ENCODE measurements at regions not wholly inside any gene's neighbourhood (a gene's known extent, or its start where the extent isn't known, plus 50 kb on each side); places are given as distances from the start of the nearest gene placed in this dataset.

DNA sequence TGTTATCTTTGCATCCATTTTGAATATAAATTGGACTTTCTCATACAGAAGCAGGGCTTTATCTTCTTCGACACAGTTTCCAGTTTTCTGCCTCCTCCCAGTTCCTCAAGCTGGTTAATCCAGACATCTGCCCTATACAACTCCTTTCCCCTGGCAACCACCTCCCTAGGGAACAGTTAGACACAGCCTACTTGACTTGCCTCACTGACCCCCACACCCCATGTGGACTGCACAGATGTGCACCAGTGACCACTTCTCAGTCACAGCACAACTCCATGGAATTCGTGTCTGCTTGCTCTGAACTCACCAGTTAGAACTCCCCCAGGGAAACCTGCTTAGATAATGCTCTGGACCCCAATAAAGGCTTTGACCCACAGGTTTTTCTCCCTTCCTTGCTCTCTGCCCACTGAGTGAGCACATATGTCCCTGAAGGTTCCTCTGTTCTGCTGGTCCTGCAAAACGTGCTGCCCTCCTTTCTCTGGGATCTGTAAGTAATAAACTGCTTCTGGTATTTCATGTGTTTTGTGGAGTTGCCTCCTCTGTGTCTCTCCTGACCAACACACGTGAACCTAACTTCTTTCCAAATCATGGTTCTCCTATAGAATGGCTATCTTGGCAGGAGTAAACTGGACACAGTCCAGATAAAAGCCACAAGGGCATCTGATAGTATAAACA, 351.2 kb downstream of the CD83 start:
- no peak for DNase-seq (ENCODE audit: low read depth in 2 of 2)
- Histone ChIP-seq H3K36me3 (ENCODE audit: control insufficient read depth, insufficient read depth, low read length) (no peaks in the 10 kb centered on the region), H3K4me3 (replicated peaks in 1 of 4; ENCODE audit: control extremely low read depth in 1 of 4, insufficient read depth in 1 of 4, low read depth in 3 of 4, low read length in 4 of 4) (no peak overlapping the region), H3K9me3 (ENCODE audit: control insufficient read depth, insufficient read depth, low read depth, low read length) (no peaks in the 10 kb centered on the region), H3K79me2 (ENCODE audit: control insufficient read depth, insufficient read depth, low read length) (no peaks in the 10 kb centered on the region), H2AFZ (ENCODE audit: low read length) (no peak overlapping the region), H3K27ac (ENCODE audit: insufficient read depth, low read length) (no peak overlapping the region), H3K9ac (ENCODE audit: insufficient read depth, low read length) (no peak overlapping the region), H3K27me3 (ENCODE audit: control insufficient read depth, insufficient read depth, low read length) (no peaks in the 10 kb centered on the region), H4K20me1 (ENCODE audit: control insufficient read depth, extremely low read depth, insufficient read depth, low read length) (no peaks in the 10 kb centered on the region), H3K4me1 (ENCODE audit: control insufficient read depth, extremely low read depth, insufficient read depth, low read length) (peaks cover 3% of the 10 kb centered on the region), H3K4me2 (ENCODE audit: extremely low read depth, insufficient read depth, low read length) (no peak overlapping the region)
- no peak for TF ChIP-seq EZH2 (IDR thresholded peaks at IDR 0.05; ENCODE audit: low read length, missing control alignments)
- TF ChIP-seq, protein P1, sequence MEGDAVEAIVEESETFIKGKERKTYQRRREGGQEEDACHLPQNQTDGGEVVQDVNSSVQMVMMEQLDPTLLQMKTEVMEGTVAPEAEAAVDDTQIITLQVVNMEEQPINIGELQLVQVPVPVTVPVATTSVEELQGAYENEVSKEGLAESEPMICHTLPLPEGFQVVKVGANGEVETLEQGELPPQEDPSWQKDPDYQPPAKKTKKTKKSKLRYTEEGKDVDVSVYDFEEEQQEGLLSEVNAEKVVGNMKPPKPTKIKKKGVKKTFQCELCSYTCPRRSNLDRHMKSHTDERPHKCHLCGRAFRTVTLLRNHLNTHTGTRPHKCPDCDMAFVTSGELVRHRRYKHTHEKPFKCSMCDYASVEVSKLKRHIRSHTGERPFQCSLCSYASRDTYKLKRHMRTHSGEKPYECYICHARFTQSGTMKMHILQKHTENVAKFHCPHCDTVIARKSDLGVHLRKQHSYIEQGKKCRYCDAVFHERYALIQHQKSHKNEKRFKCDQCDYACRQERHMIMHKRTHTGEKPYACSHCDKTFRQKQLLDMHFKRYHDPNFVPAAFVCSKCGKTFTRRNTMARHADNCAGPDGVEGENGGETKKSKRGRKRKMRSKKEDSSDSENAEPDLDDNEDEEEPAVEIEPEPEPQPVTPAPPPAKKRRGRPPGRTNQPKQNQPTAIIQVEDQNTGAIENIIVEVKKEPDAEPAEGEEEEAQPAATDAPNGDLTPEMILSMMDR (conservative IDR thresholded peaks at IDR 0.05 in 1 of 2, IDR thresholded peaks at IDR 0.05 in 1 of 2; ENCODE audit: low read depth in 1 of 2, low read length in 2 of 2): no peak

DNA sequence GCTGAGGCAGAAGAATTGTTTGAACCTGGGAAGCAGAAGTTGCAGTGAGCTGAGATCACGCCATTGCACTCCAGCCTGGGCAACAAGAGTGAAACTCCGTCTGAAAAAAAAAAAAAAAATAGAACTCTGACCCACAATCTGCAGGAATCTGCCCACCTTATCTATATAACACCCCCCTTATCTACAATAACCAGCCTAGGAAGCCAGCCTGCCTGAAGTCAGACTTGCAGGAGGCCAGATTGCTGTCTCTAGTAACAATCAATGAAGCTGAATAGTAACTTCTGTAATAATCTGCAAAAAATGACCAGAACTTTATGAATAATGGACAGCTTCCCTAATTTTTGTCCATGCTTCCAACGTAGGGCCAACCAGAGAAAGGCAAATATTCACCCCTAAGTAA, 352.5 kb downstream of the CD83 start:
- TF ChIP-seq EZH2 (IDR thresholded peaks at IDR 0.05; ENCODE audit: low read length, missing control alignments): no peak
- TF ChIP-seq, protein P1 (conservative IDR thresholded peaks at IDR 0.05 in 1 of 2, IDR thresholded peaks at IDR 0.05 in 1 of 2; ENCODE audit: low read depth in 1 of 2, low read length in 2 of 2): no peak
- peaks cover 3% of the 10 kb centered on the region for H3K4me1 ChIP-seq (ENCODE audit: control insufficient read depth, extremely low read depth, insufficient read depth, low read length)
- no peak overlapping the region for H3K27ac ChIP-seq (ENCODE audit: insufficient read depth, low read length)
- no peaks in the 10 kb centered on the region for H3K79me2 ChIP-seq (ENCODE audit: control insufficient read depth, insufficient read depth, low read length)
- H2AFZ ChIP-seq (ENCODE audit: low read length): no peak overlapping the region
- H4K20me1 ChIP-seq (ENCODE audit: control insufficient read depth, extremely low read depth, insufficient read depth, low read length): no peaks in the 10 kb centered on the region
- H3K9me3 ChIP-seq (ENCODE audit: control insufficient read depth, insufficient read depth, low read depth, low read length): no peaks in the 10 kb centered on the region
- no peak overlapping the region for H3K4me3 ChIP-seq (replicated peaks in 1 of 4; ENCODE audit: control extremely low read depth in 1 of 4, insufficient read depth in 1 of 4, low read depth in 3 of 4, low read length in 4 of 4)
- H3K36me3 ChIP-seq (ENCODE audit: control insufficient read depth, insufficient read depth, low read length): no peaks in the 10 kb centered on the region
- H3K4me2 ChIP-seq (ENCODE audit: extremely low read depth, insufficient read depth, low read length): no peak overlapping the region
- H3K9ac ChIP-seq (ENCODE audit: insufficient read depth, low read length): no peak overlapping the region
- no peaks in the 10 kb centered on the region for H3K27me3 ChIP-seq (ENCODE audit: control insufficient read depth, insufficient read depth, low read length)
- DNase-seq (ENCODE audit: low read depth in 2 of 2): no peak

DNA sequence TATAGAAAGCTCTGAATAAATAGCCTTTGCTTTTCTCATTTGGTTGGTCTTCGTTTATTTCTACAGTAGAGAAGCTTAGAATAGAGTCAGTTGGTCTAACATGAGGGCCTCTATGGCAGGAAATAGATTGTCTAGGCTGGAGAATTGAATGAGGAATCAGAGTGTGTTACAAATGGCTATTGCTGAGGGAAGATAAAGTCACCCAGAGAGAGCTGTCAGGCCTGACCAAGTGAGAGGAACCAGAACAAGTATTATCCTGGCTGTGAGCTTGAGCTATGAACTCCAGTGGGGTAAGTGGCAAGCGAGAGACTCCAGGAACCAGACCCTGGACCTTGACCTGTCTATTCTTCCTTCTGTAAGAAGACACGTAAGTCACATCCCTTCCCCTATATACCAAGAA, 353.1 kb downstream of the CD83 start:
- no peak for TF ChIP-seq EZH2 (IDR thresholded peaks at IDR 0.05; ENCODE audit: low read length, missing control alignments)
- TF ChIP-seq, protein P1 (conservative IDR thresholded peaks at IDR 0.05 in 1 of 2, IDR thresholded peaks at IDR 0.05 in 1 of 2; ENCODE audit: low read depth in 1 of 2, low read length in 2 of 2): no peak
- Histone ChIP-seq H3K4me3 (replicated peaks in 1 of 4; ENCODE audit: control extremely low read depth in 1 of 4, insufficient read depth in 1 of 4, low read depth in 3 of 4, low read length in 4 of 4) (no peak overlapping the region), H3K79me2 (ENCODE audit: control insufficient read depth, insufficient read depth, low read length) (no peaks in the 10 kb centered on the region), H2AFZ (ENCODE audit: low read length) (no peak overlapping the region), H3K9ac (ENCODE audit: insufficient read depth, low read length) (no peak overlapping the region), H3K36me3 (ENCODE audit: control insufficient read depth, insufficient read depth, low read length) (no peaks in the 10 kb centered on the region), H3K27ac (ENCODE audit: insufficient read depth, low read length) (no peak overlapping the region), H3K27me3 (ENCODE audit: control insufficient read depth, insufficient read depth, low read length) (no peaks in the 10 kb centered on the region), H4K20me1 (ENCODE audit: control insufficient read depth, extremely low read depth, insufficient read depth, low read length) (no peaks in the 10 kb centered on the region), H3K9me3 (ENCODE audit: control insufficient read depth, insufficient read depth, low read depth, low read length) (no peaks in the 10 kb centered on the region), H3K4me2 (ENCODE audit: extremely low read depth, insufficient read depth, low read length) (no peak overlapping the region), H3K4me1 (ENCODE audit: control insufficient read depth, extremely low read depth, insufficient read depth, low read length) (peaks cover 3% of the 10 kb centered on the region)
- no peak for DNase-seq (ENCODE audit: low read depth in 2 of 2)
